Activated CD4-positive, alpha-beta T cell treated with anti-CD3 and anti-CD28 coated beads, Interleukin-2, amount 50 U/mL, for 1 hour (primary cell): ENCODE measurements at regions not wholly inside any gene's neighbourhood (a gene's known extent, or its start where the extent isn't known, plus 50 kb on each side); places are given as distances from the start of the nearest gene placed in this dataset.

Experiments
- DNase-seq: peaks from one replicate; pipeline ENCODE4 v3.0.0-alpha.2; 2020

DNA sequence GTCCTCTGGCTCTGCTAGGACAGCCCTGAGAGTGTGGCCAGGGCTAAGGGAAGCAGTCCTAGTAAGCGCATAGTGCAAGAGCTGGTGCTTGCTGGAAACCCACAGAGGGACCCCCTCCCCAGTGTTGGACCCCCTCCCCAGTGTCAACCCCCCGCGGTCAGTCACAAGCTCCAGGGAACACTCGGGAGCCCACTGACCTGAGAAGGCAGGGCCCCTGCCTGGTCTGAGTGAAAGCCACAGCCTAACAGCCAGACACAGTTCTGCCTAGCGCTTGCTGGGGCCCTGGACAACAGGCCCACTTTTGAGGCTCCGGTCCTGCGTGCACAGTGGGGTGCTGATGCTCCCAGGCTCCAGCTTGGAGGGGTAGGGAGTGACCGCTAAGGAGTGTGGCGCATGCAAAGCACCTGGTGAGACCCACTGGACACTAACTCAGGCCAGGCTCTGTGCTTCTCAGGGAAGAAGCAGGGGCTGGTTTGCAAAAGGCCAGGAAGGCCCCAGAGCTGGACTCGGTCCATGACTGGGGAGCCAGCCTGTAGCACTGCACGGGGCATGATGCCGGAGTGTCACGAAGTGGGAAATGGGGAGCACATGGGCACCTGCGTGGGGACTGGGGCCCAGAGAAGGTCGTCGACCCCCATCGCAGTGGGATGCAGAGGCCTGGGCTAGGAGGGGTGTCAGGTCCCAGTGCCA lies 175.8 kb upstream of the PPP2R2D start:
- no peak for DNase-seq

DNA sequence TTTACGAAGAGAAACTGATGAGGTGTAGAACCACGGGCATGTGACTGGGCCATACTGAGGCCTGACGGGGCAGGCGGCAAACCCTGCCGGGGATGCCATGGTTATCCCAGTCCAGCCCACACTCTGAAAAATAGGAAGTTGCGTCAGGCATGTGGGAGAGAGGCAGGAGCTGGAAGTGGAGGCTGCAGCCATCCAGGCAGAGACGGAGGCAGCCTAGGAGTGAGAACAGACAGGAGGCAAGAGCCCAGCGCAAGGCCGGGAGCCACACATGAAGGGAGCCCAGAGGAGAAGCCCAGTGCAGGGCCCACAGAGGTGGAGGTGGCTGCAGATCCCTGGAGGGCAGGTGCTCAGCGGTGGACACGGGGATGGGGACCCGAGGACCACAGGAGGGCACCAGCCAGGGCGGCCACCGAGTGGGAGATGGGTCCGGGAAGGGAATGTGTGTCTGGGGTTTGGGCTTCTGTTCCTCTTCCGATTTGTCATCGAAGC lies 175.2 kb upstream of the PPP2R2D start:
- no peak for DNase-seq

DNA sequence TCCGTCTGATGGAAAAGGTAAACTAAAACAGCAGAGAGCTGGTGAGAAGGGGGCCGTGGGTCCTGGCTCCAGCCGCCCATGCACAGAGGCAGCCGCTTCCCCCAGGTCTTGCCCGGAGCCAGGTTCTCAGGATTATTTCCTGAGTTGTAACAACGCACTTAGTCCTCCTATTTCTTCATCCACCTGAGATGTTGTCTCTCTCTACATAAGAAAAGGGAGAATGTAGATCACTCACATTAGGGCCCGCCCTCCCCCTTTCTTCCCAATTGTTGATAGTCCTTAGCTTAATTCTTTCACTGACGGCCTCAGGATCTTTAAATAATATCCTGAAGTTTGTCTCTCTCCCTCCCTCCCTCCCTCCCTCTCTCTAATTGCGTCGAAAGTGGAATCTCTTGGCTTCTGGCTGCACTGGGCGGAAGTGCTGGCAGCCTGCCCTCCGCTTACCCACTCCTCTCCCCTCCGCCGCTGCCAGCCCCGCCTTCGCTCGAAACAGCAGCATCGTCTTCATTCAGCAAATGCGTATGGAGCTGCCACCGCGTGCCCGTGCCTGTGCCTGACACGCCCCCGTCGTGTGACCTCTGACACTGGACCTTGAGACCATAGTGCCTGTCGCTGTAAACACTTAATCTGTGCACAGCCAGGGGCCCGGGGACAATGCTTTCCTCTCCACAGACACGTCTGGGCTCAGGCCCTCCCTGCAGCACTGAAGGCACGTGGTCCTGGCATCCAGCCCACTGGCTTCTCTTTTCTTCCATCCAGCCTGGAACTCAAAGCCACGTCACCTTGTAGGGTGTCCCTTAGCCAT lies 174.5 kb upstream of the PPP2R2D start:
- no peak for DNase-seq

GRCh38 chr10:131726967-131727366 lies 173.8 kb upstream of the PPP2R2D start:
- no peak for DNase-seq

GRCh38 chr10:131727560-131727959 lies 173.2 kb upstream of the PPP2R2D start:
- DNase-seq = no peak

GRCh38 chr10:131728286-131729228 lies 172.3 kb upstream of the PPP2R2D start:
- DNase-seq = no peak

GRCh38 chr10:131729361-131729760 lies 171.4 kb upstream of the PPP2R2D start:
- DNase-seq = no peak

DNA sequence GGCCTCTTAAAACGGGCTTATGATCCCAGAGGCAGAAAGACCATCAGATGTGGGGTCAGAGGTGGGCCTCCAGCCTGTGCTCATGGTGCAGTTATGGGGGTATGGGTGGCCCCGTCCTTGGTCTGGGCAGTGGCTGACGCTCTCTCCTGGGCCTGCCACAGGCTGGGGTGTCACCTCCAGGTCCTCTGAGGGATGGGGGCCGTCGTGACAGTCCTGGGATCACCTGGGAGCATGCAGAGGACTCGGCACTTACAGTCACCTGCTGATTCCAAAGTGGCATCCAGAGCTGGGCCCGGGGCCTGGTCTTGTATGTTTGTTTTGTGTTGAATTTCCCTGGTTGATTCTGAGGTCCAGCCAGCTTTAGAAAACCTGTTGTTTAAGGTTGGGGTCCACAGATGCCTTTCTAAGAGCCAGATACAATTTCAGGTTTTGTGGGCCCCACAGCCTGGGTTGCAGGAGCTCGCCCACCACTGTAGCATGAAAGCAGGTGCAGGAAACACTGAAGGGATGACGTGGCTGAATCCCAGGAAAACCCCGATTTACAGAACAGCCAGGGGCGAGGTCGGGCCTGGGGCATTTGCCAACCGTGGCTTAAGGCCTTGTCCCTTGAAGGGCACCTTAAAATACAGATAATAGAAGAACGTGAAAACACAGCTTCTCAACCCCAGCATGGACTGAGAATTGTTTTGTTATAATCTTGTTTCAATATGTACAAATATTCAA lies 170.7 kb upstream of the PPP2R2D start:
- DNase-seq = no peak

GRCh38 chr10:131730771-131731497 lies 169.9 kb upstream of the PPP2R2D start:
- no peak for DNase-seq

- DNase-seq = no peak
These were observed 168.8 kb upstream of the PPP2R2D start for GRCh38 chr10:131731780-131732630.

GRCh38 chr10:131732631-131733127 lies 168.1 kb upstream of the PPP2R2D start:
- no peak for DNase-seq

- DNase-seq = no peak
These were observed 167.2 kb upstream of the PPP2R2D start for GRCh38 chr10:131733596-131733995.

DNA sequence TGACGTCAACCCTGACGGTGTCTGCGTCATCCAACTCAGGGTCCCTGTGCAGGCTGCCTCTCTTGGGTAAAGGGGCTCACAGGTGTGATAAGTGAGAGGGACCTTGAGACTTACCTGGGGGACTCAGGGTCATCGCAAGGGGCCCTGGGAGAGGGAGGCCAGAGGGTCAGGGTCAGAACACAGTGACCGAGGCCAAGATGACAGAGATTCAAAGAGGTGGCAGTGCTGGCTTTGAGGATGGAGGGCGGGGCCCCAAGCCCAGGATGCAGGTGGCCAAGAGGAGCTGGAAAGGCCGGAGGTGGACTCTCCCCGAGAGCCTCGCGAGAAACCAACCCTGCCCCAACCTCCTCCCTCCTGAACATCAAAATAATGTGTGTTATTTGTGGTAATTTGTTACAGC lies 165.2 kb upstream of the PPP2R2D start:
- DNase-seq = no peak

- no peak for DNase-seq
These were observed 164.4 kb upstream of the PPP2R2D start for GRCh38 chr10:131736321-131736980.

GRCh38 chr10:131737543-131738395 lies 163.0 kb upstream of the PPP2R2D start:
- no peak for DNase-seq

- DNase-seq = no peak
These were observed 162.4 kb upstream of the PPP2R2D start for GRCh38 chr10:131738396-131738735.

- no peak for DNase-seq
These were observed 161.6 kb upstream of the PPP2R2D start for GRCh38 chr10:131739206-131739605.

- DNase-seq = no peak
These were observed 158.3 kb upstream of the PPP2R2D start for GRCh38 chr10:131742500-131742951.
